NCI-H2107 (cell line): ENCODE measurements at regions not wholly inside any gene's neighbourhood (a gene's known extent, or its start where the extent isn't known, plus 50 kb on each side); places are given as distances from the start of the nearest gene placed in this dataset.

Source experiments
- DNase-seq: peaks from one replicate; lab custom pipeline; 2025; lab: John Stamatoyannopoulos, UW

- DNase-seq, result no peak
Measured at GRCh38 chr15:77710206-77710605, 77.5 kb upstream of the LINGO1 start.

GRCh38 chr15:77709135-77709886, 76.6 kb upstream of the LINGO1 start:
- no peak for DNase-seq

- DNase-seq, result no peak
Measured at GRCh38 chr15:77706482-77707244, 74.0 kb upstream of the LINGO1 start.

- no peak for DNase-seq
Measured at GRCh38 chr15:77702211-77702957, 69.7 kb upstream of the LINGO1 start.

GRCh38 chr15:77698481-77698880, 65.8 kb upstream of the LINGO1 start:
- no peak for DNase-seq

GRCh38 chr15:77697893-77698292, 65.2 kb upstream of the LINGO1 start:
- no peak for DNase-seq

GRCh38 chr15:77696871-77697270, 64.2 kb upstream of the LINGO1 start:
- no peak for DNase-seq

GRCh38 chr15:77695961-77696582, 63.4 kb upstream of the LINGO1 start:
- DNase-seq, result no peak

GRCh38 chr15:77695548-77695947, 62.8 kb upstream of the LINGO1 start:
- no peak for DNase-seq

GRCh38 chr15:77693576-77693975, 60.9 kb upstream of the LINGO1 start:
- DNase-seq, result no peak

GRCh38 chr15:77692614-77693013, 59.9 kb upstream of the LINGO1 start:
- no peak for DNase-seq

GRCh38 chr15:77691607-77692006, 58.9 kb upstream of the LINGO1 start:
- DNase-seq, result no peak

- DNase-seq, result no peak
Measured at GRCh38 chr15:77689821-77690220, 57.1 kb upstream of the LINGO1 start.

- no peak for DNase-seq
Measured at GRCh38 chr15:77688693-77689092, 56.0 kb upstream of the LINGO1 start.

GRCh38 chr15:77688266-77688665, 55.6 kb upstream of the LINGO1 start:
- no peak for DNase-seq

GRCh38 chr15:77685082-77685815, 52.5 kb upstream of the LINGO1 start:
- no peak for DNase-seq

GRCh38 chr15:77684341-77685081, 51.8 kb upstream of the LINGO1 start:
- no peak for DNase-seq

- no peak for DNase-seq
Measured at GRCh38 chr15:77682564-77682963, 49.9 kb upstream of the LINGO1 start.
